ENCODE measurements at regions not wholly inside any gene's neighbourhood (a gene's known extent, or its start where the extent isn't known, plus 50 kb on each side); places are given as distances from the start of the nearest gene placed in this dataset.
A peak's percentile ranks its signal among the peaks of the same experiment; 100 is the strongest.
"Not testable (repeated sequence)": the region's sequence is repeated elsewhere in the genome, so short reads cannot be mapped to it uniquely, and the experiment has no call there.

- ChIA-PET POLR2A (interaction anchor here (0.6 kb wide), 1 partner anchor 67 kb away, joined by 4 read pairs; no protein-coding TSS in a partner anchor), CTCF (interaction anchor here (0.7 kb wide), 1 partner anchor 14 kb away, joined by 3 read pairs; no protein-coding TSS in a partner anchor)
- ATAC-seq (no peak), DNase-seq (no peak)
- H3K27me3 Mint-ChIP-seq, result no peaks in the 10 kb centered on the region
- intact Hi-C loops (cut with DNase I, micrococcal nuclease), result loop anchor here in 1 of 2 experiments (5.0 kb wide), 2 partner anchors 72 to 718 kb away; no protein-coding TSS in a partner anchor
- H3K36me3 Mint-ChIP-seq (ENCODE audit: low read depth), result no peaks in the 10 kb centered on the region
- no peaks in the 10 kb centered on the region for H3K9me3 Mint-ChIP-seq (ENCODE audit: low read depth)
- H3K4me3 Mint-ChIP-seq, result no peak overlapping the region
- peaks cover 10% of the 10 kb centered on the region for H3K4me1 Mint-ChIP-seq
- no peak overlapping the region for H3K27ac Mint-ChIP-seq
Measured at GRCh38 chr4:82124932-82125786, 248.6 kb downstream of the HNRNPD start.

GRCh38 chr4:82124365-82124764 lies 249.4 kb downstream of the HNRNPD start:
- no peak for DNase-seq
- ATAC-seq, result no peak
- no peak overlapping the region for H3K4me3 Mint-ChIP-seq
- no peaks in the 10 kb centered on the region for H3K36me3 Mint-ChIP-seq (ENCODE audit: low read depth)
- no peak overlapping the region for H3K27ac Mint-ChIP-seq
- H3K4me1 Mint-ChIP-seq, result peaks cover 10% of the 10 kb centered on the region
- ChIA-PET POLR2A (no interaction called here), CTCF (no interaction called here)
- no peaks in the 10 kb centered on the region for H3K9me3 Mint-ChIP-seq (ENCODE audit: low read depth)
- H3K27me3 Mint-ChIP-seq, result no peaks in the 10 kb centered on the region
- intact Hi-C loops (cut with DNase I, micrococcal nuclease), result loop anchor here in 1 of 2 experiments (5.0 kb wide), 2 partner anchors 73 to 717 kb away; no protein-coding TSS in a partner anchor

GRCh38 chr4:82123934-82124333 lies 249.9 kb downstream of the HNRNPD start:
- H3K27me3 Mint-ChIP-seq, result no peaks in the 10 kb centered on the region
- ATAC-seq, result no peak
- POLR2A ChIA-PET, result no interaction called here
- CTCF ChIA-PET, result no interaction called here
- no peaks in the 10 kb centered on the region for H3K9me3 Mint-ChIP-seq (ENCODE audit: low read depth)
- intact Hi-C loops (cut with DNase I, micrococcal nuclease), result loop anchor here in 1 of 2 experiments (5.0 kb wide), 2 partner anchors 73 to 717 kb away; no protein-coding TSS in a partner anchor
- H3K27ac Mint-ChIP-seq, result no peak overlapping the region
- DNase-seq, result peak; percentile 15
- peaks cover 10% of the 10 kb centered on the region for H3K4me1 Mint-ChIP-seq
- H3K4me3 Mint-ChIP-seq, result no peak overlapping the region
- H3K36me3 Mint-ChIP-seq (ENCODE audit: low read depth), result no peaks in the 10 kb centered on the region

GRCh38 chr4:82115183-82115582 lies 258.6 kb downstream of the HNRNPD start:
- ATAC-seq; POLR2A ChIA-PET; H3K4me3 Mint-ChIP-seq; CTCF ChIA-PET; intact Hi-C loops (cut with DNase I, micrococcal nuclease); H3K27ac Mint-ChIP-seq; H3K27me3 Mint-ChIP-seq; H3K4me1 Mint-ChIP-seq; DNase-seq; H3K36me3 Mint-ChIP-seq (ENCODE audit: low read depth); H3K9me3 Mint-ChIP-seq (ENCODE audit: low read depth): not testable (repeated sequence)

- H3K27me3 Mint-ChIP-seq, result peaks cover 2% of the 10 kb centered on the region
Measured at GRCh38 chr4:82108506-82108905, 265.3 kb downstream of the HNRNPD start.

GRCh38 chr4:82104578-82104977 lies 269.2 kb downstream of the HNRNPD start:
- Mint-ChIP-seq H3K27ac (no peak overlapping the region), H3K9me3 (ENCODE audit: low read depth) (no peaks in the 10 kb centered on the region), H3K27me3 (peaks cover 2% of the 10 kb centered on the region), H3K36me3 (ENCODE audit: low read depth) (no peaks in the 10 kb centered on the region), H3K4me3 (no peak overlapping the region), H3K4me1 (no peaks in the 10 kb centered on the region)
- DNase-seq (no peak), ATAC-seq (no peak)
- POLR2A ChIA-PET, result no interaction called here
- intact Hi-C loops (cut with DNase I, micrococcal nuclease), result no loop called here
- CTCF ChIA-PET, result no interaction called here

More at GRCh38 chr4:82108506-82108905, 265.3 kb downstream of the HNRNPD start:
- H3K27ac Mint-ChIP-seq, result no peak overlapping the region
- CTCF ChIA-PET, result no interaction called here
- intact Hi-C loops (cut with DNase I, micrococcal nuclease), result no loop called here
- ATAC-seq, result no peak
- no peaks in the 10 kb centered on the region for H3K4me1 Mint-ChIP-seq
- H3K9me3 Mint-ChIP-seq (ENCODE audit: low read depth), result no peaks in the 10 kb centered on the region
- DNase-seq, result no peak
- H3K4me3 Mint-ChIP-seq, result no peak overlapping the region
- POLR2A ChIA-PET, result no interaction called here
- no peaks in the 10 kb centered on the region for H3K36me3 Mint-ChIP-seq (ENCODE audit: low read depth)

GRCh38 chr4:82099928-82100579 lies 273.7 kb downstream of the HNRNPD start:
- peaks cover 5% of the 10 kb centered on the region for H3K27me3 Mint-ChIP-seq
- H3K27ac Mint-ChIP-seq, result no peak overlapping the region
- no peaks in the 10 kb centered on the region for H3K4me1 Mint-ChIP-seq
- H3K36me3 Mint-ChIP-seq (ENCODE audit: low read depth), result no peaks in the 10 kb centered on the region
- no peak overlapping the region for H3K4me3 Mint-ChIP-seq
- no peaks in the 10 kb centered on the region for H3K9me3 Mint-ChIP-seq (ENCODE audit: low read depth)
- DNase-seq, result no peak
- intact Hi-C loops (cut with DNase I, micrococcal nuclease), result no loop called here
- ChIA-PET POLR2A (no interaction called here), CTCF (no interaction called here)
- ATAC-seq, result no peak

- CTCF ChIA-PET, result no interaction called here
- ATAC-seq (no peak), DNase-seq (no peak)
- Mint-ChIP-seq H3K9me3 (ENCODE audit: low read depth) (no peaks in the 10 kb centered on the region), H3K4me3 (no peak overlapping the region), H3K27ac (no peak overlapping the region), H3K36me3 (ENCODE audit: low read depth) (no peaks in the 10 kb centered on the region), H3K27me3 (peaks cover 5% of the 10 kb centered on the region), H3K4me1 (no peaks in the 10 kb centered on the region)
- intact Hi-C loops (cut with DNase I, micrococcal nuclease), result no loop called here
- POLR2A ChIA-PET, result no interaction called here
Measured at GRCh38 chr4:82097504-82097903, 276.3 kb downstream of the HNRNPD start.

- H3K27ac Mint-ChIP-seq, result no peak overlapping the region
- no peaks in the 10 kb centered on the region for H3K27me3 Mint-ChIP-seq
- H3K4me3 Mint-ChIP-seq, result no peak overlapping the region
- H3K9me3 Mint-ChIP-seq (ENCODE audit: low read depth), result no peaks in the 10 kb centered on the region
- DNase-seq (no peak), ATAC-seq (no peak)
- H3K4me1 Mint-ChIP-seq, result no peaks in the 10 kb centered on the region
- ChIA-PET CTCF (no interaction called here), POLR2A (interaction anchor here (0.6 kb wide), 1 partner anchor 989 kb away, joined by 6 read pairs; no protein-coding TSS in a partner anchor)
- H3K36me3 Mint-ChIP-seq (ENCODE audit: low read depth), result no peaks in the 10 kb centered on the region
- intact Hi-C loops (cut with DNase I, micrococcal nuclease), result no loop called here
Measured at GRCh38 chr4:82090717-82091116, 283.1 kb downstream of the HNRNPD start.

GRCh38 chr4:82084747-82085146 lies 289.0 kb downstream of the HNRNPD start:
- H3K4me3 Mint-ChIP-seq, result no peak overlapping the region
- ChIA-PET POLR2A (no interaction called here), CTCF (no interaction called here)
- no peaks in the 10 kb centered on the region for H3K36me3 Mint-ChIP-seq (ENCODE audit: low read depth)
- DNase-seq (no peak), ATAC-seq (no peak)
- intact Hi-C loops (cut with DNase I, micrococcal nuclease), result no loop called here
- H3K9me3 Mint-ChIP-seq (ENCODE audit: low read depth), result no peaks in the 10 kb centered on the region
- no peak overlapping the region for H3K27ac Mint-ChIP-seq
- H3K27me3 Mint-ChIP-seq, result no peaks in the 10 kb centered on the region
- H3K4me1 Mint-ChIP-seq, result no peaks in the 10 kb centered on the region

- CTCF ChIA-PET; H3K4me3 Mint-ChIP-seq; H3K9me3 Mint-ChIP-seq (ENCODE audit: low read depth); DNase-seq; H3K27ac Mint-ChIP-seq; POLR2A ChIA-PET; ATAC-seq; intact Hi-C loops (cut with DNase I, micrococcal nuclease); H3K4me1 Mint-ChIP-seq; H3K36me3 Mint-ChIP-seq (ENCODE audit: low read depth); H3K27me3 Mint-ChIP-seq: not testable (repeated sequence)
Measured at GRCh38 chr4:82077471-82077995, 296.3 kb downstream of the HNRNPD start.

- Mint-ChIP-seq H3K9me3 (ENCODE audit: low read depth) (no peaks in the 10 kb centered on the region), H3K4me1 (no peaks in the 10 kb centered on the region), H3K36me3 (ENCODE audit: low read depth) (no peaks in the 10 kb centered on the region), H3K4me3 (no peak overlapping the region), H3K27me3 (no peaks in the 10 kb centered on the region), H3K27ac (no peak overlapping the region)
- ChIA-PET POLR2A (no interaction called here), CTCF (no interaction called here)
- intact Hi-C loops (cut with DNase I, micrococcal nuclease), result no loop called here
- DNase-seq (no peak), ATAC-seq (no peak)
Measured at GRCh38 chr4:82076809-82077208, 297.0 kb downstream of the HNRNPD start.

All from activated CD4-positive, alpha-beta T cell treated with anti-CD3 and anti-CD28 coated beads for 36 hours (primary cell).